Psoas muscle (tissue), 7 donors: ENCODE measurements at regions not wholly inside any gene's neighbourhood (a gene's known extent, or its start where the extent isn't known, plus 50 kb on each side); places are given as distances from the start of the nearest gene placed in this dataset.

ENCODE experiments used
- ATAC-seq, 4 donors: fragments of 200-7000 bp; cut with Tn5 transposase; one replicate each; pipeline ENCODE4 v1.9.1; 2020; ENCODE audit warnings: moderate library complexity in 3 of 4, mild to moderate bottlenecking in 2 of 4
- DNase-seq, 2 donors: peaks; one replicate each; pipeline ENCODE4 v3.0.0-alpha.2; 2020
- H3K27ac ChIP-seq: fragments of 200-600 bp; one replicate; pipeline ENCODE4 v1.8.0; 2022
- H3K27me3 ChIP-seq, 3 donors: fragments of 200-600 bp in 1 of 3; one replicate each; pipeline versions ENCODE4 v1.6.1 to v1.8.0; 2013 to 2022; ENCODE audit warnings: low read length in 2 of 3, mild to moderate bottlenecking in 2 of 3, moderate library complexity in 1 of 3; ENCODE audit not compliant: insufficient read depth in 3 of 3
- H3K36me3 ChIP-seq, 2 donors: fragments of 200-600 bp in 1 of 2; one replicate each; pipeline versions ENCODE4 v1.6.1 to v1.8.0; 2013 to 2022; ENCODE audit warnings: low read depth in 1 of 2, mild to moderate bottlenecking in 1 of 2, moderate library complexity in 1 of 2; ENCODE audit not compliant: insufficient read depth in 1 of 2
- H3K4me1 ChIP-seq: fragments of 200-600 bp; one replicate; pipeline ENCODE4 v1.8.0; 2022
- H3K4me3 ChIP-seq: fragments of 200-600 bp; one replicate; pipeline ENCODE4 v1.8.0; 2022; ENCODE audit warnings: mild to moderate bottlenecking
- H3K9me3 ChIP-seq: fragments of 200-600 bp; one replicate; pipeline ENCODE4 v1.8.0; 2022
- CTCF ChIP-seq: fragments of 200-600 bp; IDR thresholded peaks from one replicate; pipeline ENCODE4 v1.8.0; 2022; ENCODE audit warnings: antibody characterized with exemption
- WGBS, 3 donors: extraction: QIAGEN DNeasy Blood & Tissue Kit; methylation state at CpG; one replicate each; pipeline versions ENCODE4 v1.1.6 to v1.1.7; 2013; 5-methylcytosine and 5-hydroxymethylcytosine counted together
- intact Hi-C, 2 donors: fragments of 100-400 bp; cut with DNase I; formaldehyde crosslinking; loops; one replicate each; pipeline versions ENCODE4 v1.11.0 to v1.14.2; 2022
- donor health status: healthy with polysubstance abuse.
- donor health status: DM: no; HTN: no; CAD: no; lungs with moderate emphysema.
- donor health status: Bipolar disorder and iron deficiency.
- donor health status: healthy.
- donor health status: DM: yes; HTN: yes; CAD: no.
- donor health status: DM: no; HTN: no; CAD: no.
- donor health status: DM: yes; HTN: yes; CAD: no.

- no peaks in the 10 kb centered on the region for H3K9me3 ChIP-seq
- intact Hi-C loops, result no loop called here
- 81 to 89% (median 88%) methylated on average over 1 of the region's 1 CpG for WGBS, 3 donors
- no peaks in the 10 kb centered on the region for H3K36me3 ChIP-seq
- no peak overlapping the region for H3K27ac ChIP-seq
- TF ChIP-seq CTCF, result no peak
- no peak for DNase-seq
- no peak overlapping the region for H3K4me3 ChIP-seq
- no peaks in the 10 kb centered on the region for H3K4me1 ChIP-seq
- no peaks in the 10 kb centered on the region for H3K27me3 ChIP-seq
- no peak for ATAC-seq
Measured at GRCh38 chr2:204313256-204313655, 232.0 kb upstream of the PARD3B start.

- DNase-seq, result no peak
- 19 to 36% (median 20%) methylated on average over 13 of the region's 13 CpGs for WGBS, 3 donors
- Histone ChIP-seq H3K4me1 (no peaks in the 10 kb centered on the region), H3K27me3 (no peaks in the 10 kb centered on the region), H3K9me3 (no peaks in the 10 kb centered on the region), H3K4me3 (peak overlapping the region; percentile 30), H3K27ac (no peak overlapping the region), H3K36me3 (no peaks in the 10 kb centered on the region)
- TF ChIP-seq CTCF, result no peak
- no peak for ATAC-seq
- intact Hi-C loops, result no loop called here
Measured at GRCh38 chr2:204315236-204315662, 230.0 kb upstream of the PARD3B start.

- intact Hi-C loops, result no loop called here
- H3K36me3 ChIP-seq, result no peaks in the 10 kb centered on the region
- no peak for TF ChIP-seq CTCF
- ATAC-seq (no peak), DNase-seq (no peak)
- no peaks in the 10 kb centered on the region for H3K27me3 ChIP-seq
- peaks cover 13% of the 10 kb centered on the region for H3K4me1 ChIP-seq
- no peaks in the 10 kb centered on the region for H3K9me3 ChIP-seq
- no peak overlapping the region for H3K4me3 ChIP-seq
- 85 to 97% (median 89%) methylated on average over 5 of the region's 5 CpGs for WGBS, 3 donors
- no peak overlapping the region for H3K27ac ChIP-seq
Measured at GRCh38 chr2:204317640-204318039, 227.6 kb upstream of the PARD3B start.

GRCh38 chr2:204321027-204321800, 224.1 kb upstream of the PARD3B start:
- peak in 2 of 4 donors; percentile 3 to 9 for ATAC-seq
- DNase-seq, result no peak
- Histone ChIP-seq H3K27me3 (no peaks in the 10 kb centered on the region), H3K4me1 (peaks cover 15% of the 10 kb centered on the region), H3K27ac (peak overlapping the region; percentile 60), H3K36me3 (no peaks in the 10 kb centered on the region), H3K4me3 (no peak overlapping the region), H3K9me3 (no peaks in the 10 kb centered on the region)
- TF ChIP-seq CTCF, result no peak
- intact Hi-C loops, result loop anchor here (5.0 to 10.0 kb wide), 4 partner anchors 544 to 1604 kb away; no protein-coding TSS in a partner anchor
- WGBS, 3 donors, result 59 to 68% (median 64%) methylated on average over 10 of the region's 10 CpGs
